ENCODE measurements at regions not wholly inside any gene's neighbourhood (a gene's known extent, or its start where the extent isn't known, plus 50 kb on each side); places are given as distances from the start of the nearest gene placed in this dataset.

- Histone ChIP-seq H3K79me2 (ENCODE audit: insufficient read depth, low read length) (no peaks in the 10 kb centered on the region), H3K27me3 (ENCODE audit: insufficient read depth, low read length) (no peaks in the 10 kb centered on the region), H3K9me2 (ENCODE audit: insufficient read depth) (no peaks in the 10 kb centered on the region), H3K36me3 (ENCODE audit: control insufficient read depth in 1 of 2, insufficient read depth in 2 of 2, low read length in 2 of 2) (no peaks in the 10 kb centered on the region), H3K4me2 (ENCODE audit: low read length) (no peak overlapping the region), H3K4me1 (ENCODE audit: control insufficient read depth in 1 of 2, insufficient read depth in 2 of 2, low read length in 2 of 2) (no peaks in the 10 kb centered on the region), H2AFZ (ENCODE audit: low read depth, low read length, poor library complexity, severe bottlenecking) (no peak overlapping the region), H3K27ac (ENCODE audit: low read depth, low read length) (no peak overlapping the region), H3K9me3 (ENCODE audit: control insufficient read depth in 1 of 2, insufficient read depth in 1 of 2, low read depth in 1 of 2, low read length in 2 of 2) (no peaks in the 10 kb centered on the region), H3K4me3 (replicated peaks in 1 of 2; ENCODE audit: low read depth in 1 of 2, low read length in 2 of 2) (no peak overlapping the region), H3K9ac (ENCODE audit: low read length) (no peak overlapping the region), H4K20me1 (ENCODE audit: insufficient read depth) (no peaks in the 10 kb centered on the region)
- TF ChIP-seq POLR2A (IDR thresholded peaks at IDR 0.05; ENCODE audit: borderline replicate concordance, extremely low read depth, insufficient read depth, insufficient read length) (no peak), ZNF274 (IDR thresholded peaks at IDR 0.05; ENCODE audit: low read depth, low read length) (no peak), EGR1 (IDR thresholded peaks at IDR 0.05; ENCODE audit: low read depth) (no peak)
- TF ChIP-seq, protein P1, sequence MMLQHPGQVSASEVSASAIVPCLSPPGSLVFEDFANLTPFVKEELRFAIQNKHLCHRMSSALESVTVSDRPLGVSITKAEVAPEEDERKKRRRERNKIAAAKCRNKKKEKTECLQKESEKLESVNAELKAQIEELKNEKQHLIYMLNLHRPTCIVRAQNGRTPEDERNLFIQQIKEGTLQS (IDR thresholded peaks at IDR 0.05), result no peak
- BruUV-seq (replicated peaks), result no TSS peak
- intact Hi-C loops (cut with micrococcal nuclease), result no loop called here
- CTCF ChIA-PET, result no interaction called here
- POLR2A ChIA-PET, result no interaction called here
- ATAC-seq (no peak), DNase-seq (ENCODE audit: low read depth, low spot score) (no peak)
- RAD21 ChIA-PET (ENCODE audit: low non-redundant PET in 1 of 2, low total read pairs in 2 of 2, uncharacterized antibody in 2 of 2, unreplicated experiment in 2 of 2), result no interaction called here
Observed at GRCh38 chr9:108599571-108599970, 256.2 kb downstream of the ACTL7B start.

- Histone ChIP-seq H3K4me1 (ENCODE audit: control insufficient read depth in 1 of 2, insufficient read depth in 2 of 2, low read length in 2 of 2) (no peaks in the 10 kb centered on the region), H3K4me2 (ENCODE audit: low read length) (no peak overlapping the region), H3K9me2 (ENCODE audit: insufficient read depth) (no peaks in the 10 kb centered on the region), H3K27ac (ENCODE audit: low read depth, low read length) (no peak overlapping the region), H3K9me3 (ENCODE audit: control insufficient read depth in 1 of 2, insufficient read depth in 1 of 2, low read depth in 1 of 2, low read length in 2 of 2) (no peaks in the 10 kb centered on the region), H3K36me3 (ENCODE audit: control insufficient read depth in 1 of 2, insufficient read depth in 2 of 2, low read length in 2 of 2) (no peaks in the 10 kb centered on the region), H3K9ac (ENCODE audit: low read length) (no peak overlapping the region), H3K4me3 (replicated peaks in 1 of 2; ENCODE audit: low read depth in 1 of 2, low read length in 2 of 2) (no peak overlapping the region), H2AFZ (ENCODE audit: low read depth, low read length, poor library complexity, severe bottlenecking) (no peak overlapping the region), H3K79me2 (ENCODE audit: insufficient read depth, low read length) (no peaks in the 10 kb centered on the region), H3K27me3 (ENCODE audit: insufficient read depth, low read length) (peaks cover 27% of the 10 kb centered on the region), H4K20me1 (ENCODE audit: insufficient read depth) (no peaks in the 10 kb centered on the region)
- no TSS peak for BruUV-seq (replicated peaks)
- TF ChIP-seq ELF1 (IDR thresholded peaks at IDR 0.05; ENCODE audit: borderline replicate concordance, low read depth), result no peak
- CTCF ChIA-PET, result no interaction called here
- RAD21 ChIA-PET (ENCODE audit: low non-redundant PET in 1 of 2, low total read pairs in 2 of 2, uncharacterized antibody in 2 of 2, unreplicated experiment in 2 of 2), result no interaction called here
- no peak for DNase-seq (ENCODE audit: low read depth, low spot score)
- no peak for ATAC-seq
- intact Hi-C loops (cut with micrococcal nuclease), result no loop called here
- POLR2A ChIA-PET, result no interaction called here
Observed at GRCh38 chr9:108591121-108591520, 264.7 kb downstream of the ACTL7B start.

All from HCT116 (cell line).